SIG-M5 (cell line): ENCODE measurements at regions not wholly inside any gene's neighbourhood (a gene's known extent, or its start where the extent isn't known, plus 50 kb on each side); places are given as distances from the start of the nearest gene placed in this dataset.

ENCODE experiments used
- DNase-seq: peaks from one replicate; lab custom pipeline; 2025; lab: John Stamatoyannopoulos, UW

- DNase-seq, result no peak
These were observed 92.6 kb downstream of the TTC32 start for GRCh38 chr2:19809206-19809605.

GRCh38 chr2:19807866-19808265, 93.9 kb downstream of the TTC32 start:
- no peak for DNase-seq

GRCh38 chr2:19807346-19807745, 94.4 kb downstream of the TTC32 start:
- no peak for DNase-seq

- no peak for DNase-seq
These were observed 95.2 kb downstream of the TTC32 start for GRCh38 chr2:19806591-19806990.

GRCh38 chr2:19806131-19806530, 95.7 kb downstream of the TTC32 start:
- DNase-seq, result no peak

GRCh38 chr2:19805266-19805665, 96.5 kb downstream of the TTC32 start:
- DNase-seq, result no peak

GRCh38 chr2:19804639-19805260, 97.0 kb downstream of the TTC32 start:
- DNase-seq, result no peak

- no peak for DNase-seq
These were observed 99.5 kb downstream of the TTC32 start for GRCh38 chr2:19802086-19802841.

- DNase-seq, result no peak
These were observed 100.3 kb downstream of the TTC32 start for GRCh38 chr2:19801367-19802080.

GRCh38 chr2:19800796-19801195, 101.0 kb downstream of the TTC32 start:
- no peak for DNase-seq

GRCh38 chr2:19799881-19800780, 101.7 kb downstream of the TTC32 start:
- no peak for DNase-seq

GRCh38 chr2:19797871-19798270, 103.9 kb downstream of the TTC32 start:
- DNase-seq, result no peak

- DNase-seq, result no peak
These were observed 104.5 kb downstream of the TTC32 start for GRCh38 chr2:19797243-19797810.

GRCh38 chr2:19796035-19796695, 105.6 kb downstream of the TTC32 start:
- no peak for DNase-seq

- DNase-seq, result no peak
These were observed 108.5 kb downstream of the TTC32 start for GRCh38 chr2:19793132-19793750.

- no peak for DNase-seq
These were observed 111.5 kb downstream of the TTC32 start for GRCh38 chr2:19790291-19790690.

- no peak for DNase-seq
These were observed 114.6 kb downstream of the TTC32 start for GRCh38 chr2:19787134-19787533.

- no peak for DNase-seq
These were observed 115.2 kb downstream of the TTC32 start for GRCh38 chr2:19786408-19787058.

- no peak for DNase-seq
These were observed 115.9 kb downstream of the TTC32 start for GRCh38 chr2:19785867-19786266.

GRCh38 chr2:19785447-19785846, 116.3 kb downstream of the TTC32 start:
- DNase-seq, result no peak
